Stimulated activated CD4-positive, alpha-beta T cell treated with anti-CD3 and anti-CD28 coated beads, TNF-alpha, amount 100 ng/mL, for 24 hours (primary cell): ENCODE measurements at regions not wholly inside any gene's neighbourhood (a gene's known extent, or its start where the extent isn't known, plus 50 kb on each side); places are given as distances from the start of the nearest gene placed in this dataset.
A peak's percentile ranks its signal among the peaks of the same experiment; 100 is the strongest.
"Not testable (repeated sequence)": the region's sequence is repeated elsewhere in the genome, so short reads cannot be mapped to it uniquely, and the experiment has no call there.

ENCODE experiments used
- DNase-seq, 3 experiments: peaks; one replicate each; pipeline ENCODE4 v3.0.0-alpha.2; 2020; ENCODE audit warnings: low read depth in 3 of 3

DNA sequence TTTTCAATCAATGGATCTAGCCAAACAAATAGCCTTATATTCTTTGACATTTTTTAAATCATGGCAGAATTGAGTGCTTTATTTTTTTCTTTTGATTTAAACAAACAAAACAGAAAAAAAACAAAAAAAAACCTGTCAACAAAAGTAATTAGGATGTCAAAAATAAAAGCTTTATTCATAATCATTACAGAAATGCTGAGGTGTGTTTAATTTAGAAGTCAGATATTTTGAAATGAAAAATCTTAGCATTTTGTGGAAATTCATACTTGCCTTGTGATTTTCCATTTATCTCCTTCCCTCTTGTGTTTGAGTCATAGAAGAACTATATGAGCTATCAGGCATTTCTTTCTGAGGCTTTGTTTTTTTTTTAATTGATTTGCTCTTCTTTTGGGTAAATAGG lies 387.0 kb upstream of the STXBP6 start:
- DNase-seq = no peak

GRCh38 chr14:25436288-25436875 lies 386.4 kb upstream of the STXBP6 start:
- DNase-seq = no peak

DNA sequence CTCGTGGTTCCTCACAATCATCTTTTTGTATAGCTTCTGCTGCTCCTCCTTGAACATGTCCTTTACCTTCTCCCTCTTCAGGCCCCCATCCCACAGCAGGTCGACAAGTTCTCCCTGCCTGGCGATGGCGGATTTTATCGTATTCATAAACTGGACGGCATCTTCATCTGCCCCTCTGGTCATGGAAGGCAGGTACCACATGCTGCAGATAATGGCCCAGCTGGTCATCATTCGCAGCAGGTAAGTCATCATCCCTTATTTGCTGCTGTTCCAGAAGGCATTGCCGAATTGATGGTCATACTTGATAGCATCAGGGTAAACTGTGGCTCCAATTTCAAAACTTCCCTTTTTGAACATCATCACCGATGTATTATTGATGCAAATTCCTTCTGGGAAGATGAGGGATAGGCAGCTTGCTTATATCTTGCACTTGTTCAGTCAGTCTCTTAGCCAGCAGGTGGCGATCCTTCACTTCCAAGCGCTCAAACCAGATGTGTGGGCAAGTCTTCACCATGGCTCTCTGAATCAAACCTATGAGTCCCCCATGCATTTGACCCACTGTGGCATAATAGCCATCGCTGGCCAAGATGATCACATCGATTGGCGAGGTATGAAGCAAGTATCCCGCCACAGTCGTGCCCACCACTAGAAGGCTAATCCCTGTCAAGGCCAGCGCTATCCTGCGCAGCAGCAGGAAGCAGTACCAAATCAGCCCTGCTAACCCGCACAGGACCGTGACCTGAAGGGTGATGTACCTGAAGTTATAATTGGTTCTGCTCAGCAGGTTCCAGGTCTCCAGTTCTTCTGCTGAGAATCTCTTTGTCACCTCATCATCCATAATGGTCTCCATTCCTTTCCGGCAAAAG lies 381.5 kb upstream of the STXBP6 start:
- DNase-seq = no peak

GRCh38 chr14:25430808-25431207 lies 380.9 kb upstream of the STXBP6 start:
- DNase-seq = no peak

DNA sequence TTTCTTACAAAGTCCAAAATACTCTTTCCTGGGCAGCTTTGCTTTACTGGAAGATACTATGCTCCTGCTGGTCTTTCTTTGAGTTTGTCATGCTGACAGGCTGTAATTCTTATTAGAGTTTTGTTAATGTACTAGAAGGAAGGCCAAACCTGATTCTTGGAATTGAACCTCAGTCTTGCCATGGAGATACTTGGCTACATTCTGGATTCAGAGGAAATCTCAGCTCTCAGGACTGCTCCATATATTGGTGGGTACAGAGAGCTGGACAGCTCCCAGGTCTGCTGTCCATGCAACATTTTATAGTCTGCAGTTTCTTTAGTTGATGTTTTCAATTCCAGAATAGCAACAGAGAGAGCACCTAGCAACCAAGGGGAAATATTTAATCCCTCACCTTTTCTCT lies 363.1 kb upstream of the STXBP6 start:
- DNase-seq = no peak

DNA sequence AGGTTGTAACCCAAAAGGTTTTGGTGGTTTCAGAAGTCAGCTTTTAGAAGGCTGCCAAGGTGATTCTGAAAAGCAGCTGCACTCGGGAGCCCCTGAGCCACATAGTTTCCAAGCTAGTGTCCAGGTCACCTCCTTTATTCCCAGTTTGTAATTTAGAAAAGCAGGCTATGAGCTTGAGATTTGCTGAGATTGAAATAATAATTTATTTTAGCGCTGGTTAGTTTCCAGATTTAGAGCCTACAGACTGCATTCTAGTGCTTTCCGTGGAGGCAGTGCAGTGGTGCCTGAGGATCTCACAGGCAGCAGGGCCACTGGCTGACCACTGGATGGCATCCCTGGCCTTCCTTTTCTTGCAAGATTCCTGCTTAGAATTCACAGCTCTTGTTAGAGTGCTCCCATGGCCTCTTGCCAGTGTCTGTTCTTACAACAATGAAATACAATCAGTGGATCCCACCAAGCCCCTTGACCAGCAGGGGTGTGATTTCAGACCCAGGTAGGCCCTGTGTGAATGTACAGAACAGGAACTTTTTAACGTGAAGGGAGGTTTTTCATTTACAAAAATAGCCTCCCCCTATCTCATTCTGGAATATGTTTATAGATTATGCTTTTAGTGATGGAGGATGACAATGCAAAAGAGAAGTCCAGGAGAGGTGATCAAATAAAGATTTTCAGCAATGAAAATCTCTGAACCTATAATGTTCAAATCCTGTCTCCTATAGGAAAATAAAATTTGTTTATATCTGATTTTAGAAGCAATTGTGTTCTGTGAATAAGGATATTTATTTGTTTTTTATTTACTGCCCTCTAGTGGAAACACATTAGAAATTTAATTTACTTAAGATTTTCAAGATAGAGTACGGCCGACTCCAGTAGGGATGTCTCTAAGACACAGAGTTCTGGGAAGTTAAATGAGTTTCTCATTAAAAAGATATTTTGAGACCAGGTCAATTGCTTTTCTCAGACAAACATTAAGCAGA lies 362.1 kb upstream of the STXBP6 start:
- no peak for DNase-seq

DNA sequence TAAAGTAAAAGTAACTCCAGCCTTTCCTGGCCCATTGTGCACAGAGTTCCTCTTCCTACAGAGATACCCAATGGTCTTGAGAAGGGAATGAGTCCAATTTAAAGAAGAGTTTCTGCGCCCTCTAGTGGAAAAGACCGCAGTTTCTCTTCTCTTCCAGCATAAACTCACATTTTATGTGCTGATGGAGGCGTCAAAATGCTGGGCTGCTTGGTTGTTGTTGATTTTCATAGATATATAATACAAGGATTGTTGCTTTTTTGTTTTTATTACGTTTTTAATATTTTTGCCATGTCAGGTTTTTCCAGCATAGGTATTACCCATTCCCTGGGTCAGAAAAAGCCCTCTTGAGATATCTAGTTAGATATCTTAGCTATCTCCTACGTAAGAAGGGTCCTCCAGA lies 356.9 kb upstream of the STXBP6 start:
- no peak for DNase-seq

GRCh38 chr14:25400607-25401206 lies 350.8 kb upstream of the STXBP6 start:
- peak in 1 of 3 experiments; percentile 7 for DNase-seq

DNA sequence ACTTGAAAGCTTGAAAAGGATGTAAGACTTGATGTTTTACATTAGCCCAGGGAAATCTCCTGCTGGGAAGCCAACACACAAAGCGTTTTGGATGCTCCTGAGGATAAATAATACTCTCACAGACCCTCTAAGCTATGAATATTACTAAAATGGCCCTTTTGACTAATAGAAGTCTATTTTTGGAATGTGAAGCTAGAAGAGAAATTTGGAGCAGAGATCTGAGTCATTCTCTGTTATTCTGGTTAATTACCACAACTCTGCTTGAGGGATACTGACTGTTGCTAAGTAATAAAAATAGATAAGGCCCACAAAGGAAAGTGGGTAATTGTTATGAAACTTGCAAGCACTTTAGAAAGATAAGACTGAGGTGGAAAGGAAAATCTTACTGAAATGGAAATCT lies 346.2 kb upstream of the STXBP6 start:
- no peak for DNase-seq

GRCh38 chr14:25394791-25395391 lies 344.9 kb upstream of the STXBP6 start:
- no peak for DNase-seq

DNA sequence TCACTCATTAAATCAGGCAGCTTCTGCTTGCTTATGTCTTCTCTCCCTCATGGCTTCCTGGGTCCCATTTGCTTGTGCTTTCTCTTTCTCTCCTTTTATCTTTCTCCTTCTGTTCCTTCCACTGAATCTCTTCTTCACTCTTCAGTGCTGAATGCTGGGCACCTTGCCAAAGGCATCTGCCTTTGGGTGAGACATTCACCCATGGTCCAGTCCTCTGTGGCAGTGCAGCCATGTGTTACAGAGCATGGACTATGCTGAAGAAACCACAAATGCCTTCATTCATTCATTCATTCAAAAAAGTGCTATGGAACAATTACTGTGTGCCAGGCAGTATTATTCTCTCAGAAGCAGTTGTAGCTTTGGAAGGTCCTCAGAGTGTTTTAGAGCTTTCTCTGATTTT lies 344.4 kb upstream of the STXBP6 start:
- DNase-seq = no peak

GRCh38 chr14:25389948-25390347 lies 340.0 kb upstream of the STXBP6 start:
- DNase-seq = no peak

DNA sequence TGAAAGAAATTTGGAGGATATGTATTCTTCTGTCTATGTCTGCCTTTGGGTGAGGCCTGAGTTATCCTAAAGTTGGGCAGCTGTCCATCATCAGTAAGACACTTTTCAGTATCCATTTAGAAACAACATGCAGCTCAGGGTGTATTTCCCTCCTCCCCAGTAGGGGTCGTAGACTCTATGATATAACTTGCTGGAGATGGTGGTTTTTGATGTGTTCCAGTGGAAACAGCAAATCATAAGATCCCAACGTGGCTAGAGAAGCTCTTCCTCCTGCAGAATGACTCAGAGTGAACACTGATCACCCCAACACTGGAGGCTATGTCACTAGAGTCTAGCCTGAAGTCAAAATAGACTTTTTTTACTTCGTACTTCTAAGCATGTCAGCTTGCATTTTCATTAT lies 331.6 kb upstream of the STXBP6 start:
- no peak for DNase-seq

DNA sequence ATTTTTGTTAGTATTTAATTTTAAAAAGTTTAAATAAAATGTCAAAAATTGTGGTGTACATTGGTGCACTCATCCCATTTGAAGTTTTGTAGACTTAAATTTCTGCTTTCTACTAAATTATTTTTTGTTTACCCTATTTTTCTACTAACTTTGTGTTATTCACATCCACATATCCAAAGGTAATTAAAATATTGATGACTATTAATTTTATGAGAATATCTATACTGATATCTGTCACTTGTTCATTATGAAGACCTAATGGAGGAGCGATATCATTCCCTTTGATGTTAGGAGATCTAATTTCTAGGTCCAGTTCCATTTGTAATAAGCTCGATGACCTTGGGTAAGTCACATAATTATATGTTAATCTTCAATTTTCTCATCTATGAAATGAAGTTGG lies 325.7 kb upstream of the STXBP6 start:
- no peak for DNase-seq

GRCh38 chr14:25371068-25371467 lies 321.1 kb upstream of the STXBP6 start:
- DNase-seq = no peak

GRCh38 chr14:25370057-25370456 lies 320.1 kb upstream of the STXBP6 start:
- DNase-seq = not testable (repeated sequence)

DNA sequence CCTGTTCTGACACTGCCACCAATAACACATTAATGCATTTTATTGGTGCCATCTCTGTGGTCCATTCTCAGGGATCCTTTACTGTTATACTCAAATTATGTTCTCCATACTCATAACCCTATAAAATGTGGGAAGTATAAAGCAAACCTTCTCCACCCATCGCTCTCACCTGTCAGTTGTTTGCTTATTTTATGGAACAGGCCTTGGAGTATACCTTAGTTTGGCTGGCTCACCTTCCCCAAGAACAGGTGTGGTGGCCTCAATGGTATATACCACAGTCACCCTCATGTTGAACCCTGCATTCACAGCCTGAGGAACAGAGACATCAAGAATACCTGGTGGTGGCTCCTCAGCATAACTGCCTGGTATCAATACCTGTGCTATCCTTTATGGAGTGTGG lies 308.4 kb upstream of the STXBP6 start:
- no peak for DNase-seq

DNA sequence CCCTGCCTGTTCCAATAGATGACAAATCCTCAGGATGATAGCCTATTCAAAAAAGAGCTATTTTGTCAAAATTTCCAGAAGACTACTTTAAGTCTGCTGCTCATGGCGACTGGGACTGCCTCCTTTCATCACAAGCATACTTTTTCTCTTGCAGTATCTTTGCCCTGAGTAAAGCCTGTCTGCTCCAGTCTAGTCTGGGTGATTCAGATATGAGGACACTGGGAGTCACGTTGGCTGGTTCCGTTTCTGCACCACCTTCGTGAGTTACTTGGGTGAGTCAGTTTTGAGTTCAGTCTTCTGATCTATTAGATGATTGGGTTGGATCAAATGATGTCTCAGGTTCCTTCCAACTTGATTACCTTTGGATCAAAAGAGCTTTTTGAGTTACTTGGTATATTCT lies 301.3 kb upstream of the STXBP6 start:
- no peak for DNase-seq

GRCh38 chr14:25350802-25351201 lies 300.9 kb upstream of the STXBP6 start:
- no peak for DNase-seq

- no peak for DNase-seq
Measured at GRCh38 chr14:25350021-25350420, 300.1 kb upstream of the STXBP6 start.

DNA sequence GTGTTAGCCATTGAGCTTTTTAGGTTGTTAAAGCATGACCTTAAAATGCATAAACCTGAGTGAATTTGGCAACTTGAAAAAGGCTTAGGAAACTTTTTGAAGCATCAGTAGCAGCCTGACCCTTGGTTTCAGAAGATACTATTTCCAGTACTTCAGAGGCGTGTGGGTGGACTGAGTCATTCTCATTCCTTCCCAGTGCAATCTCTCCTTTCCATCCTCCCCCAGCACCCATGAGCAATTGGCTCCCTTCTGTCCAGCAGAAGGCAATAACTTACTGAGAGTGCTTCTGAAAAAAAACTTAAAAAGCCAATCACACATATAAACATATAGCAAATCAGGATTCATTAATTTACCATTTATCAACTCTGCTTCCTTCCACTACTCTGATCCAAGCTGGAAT lies 299.3 kb upstream of the STXBP6 start:
- no peak for DNase-seq

DNA sequence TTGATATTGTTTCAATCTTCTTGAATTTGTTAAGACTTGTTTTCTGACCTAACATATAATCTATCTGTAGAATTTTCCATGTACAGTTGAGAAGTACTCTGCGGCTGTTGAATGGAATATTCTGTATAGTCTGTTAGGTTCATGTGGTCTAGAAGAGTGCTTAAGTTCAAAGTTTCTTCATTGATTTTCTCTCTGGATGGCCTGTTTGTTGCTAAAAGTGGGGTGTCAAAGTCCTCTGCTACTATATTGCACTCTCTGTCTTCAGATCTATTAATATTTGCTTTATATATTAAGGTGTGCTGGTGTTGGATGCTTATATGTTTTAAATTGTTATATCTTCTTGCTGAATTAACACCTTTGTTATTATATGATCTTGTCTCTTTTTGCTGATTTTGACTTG lies 290.9 kb upstream of the STXBP6 start:
- DNase-seq = no peak
